ENCODE measurements at regions not wholly inside any gene's neighbourhood (a gene's known extent, or its start where the extent isn't known, plus 50 kb on each side); places are given as distances from the start of the nearest gene placed in this dataset.

DNA sequence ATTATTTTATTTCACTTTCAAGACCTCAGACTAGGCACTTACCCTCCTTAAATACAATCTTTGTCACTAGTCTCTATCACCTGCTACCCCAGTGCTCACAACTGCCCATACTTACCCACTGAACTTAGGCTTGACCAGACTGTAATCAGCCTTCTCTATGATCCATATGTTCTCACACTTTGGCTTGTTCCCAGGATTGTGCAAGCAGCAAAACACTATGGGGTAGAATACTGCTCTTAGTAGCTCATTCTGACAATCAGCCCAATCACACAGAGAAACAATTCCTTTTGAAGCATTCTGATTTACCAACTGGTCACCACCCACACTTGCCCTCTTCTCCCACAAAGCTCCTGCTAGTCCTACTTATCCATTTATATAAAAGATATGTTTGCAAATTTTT, 878.3 kb downstream of the FSTL5 start:
- TF ChIP-seq POLR2A (IDR thresholded peaks at IDR 0.05) = no peak
- TF ChIP-seq, protein P1, sequence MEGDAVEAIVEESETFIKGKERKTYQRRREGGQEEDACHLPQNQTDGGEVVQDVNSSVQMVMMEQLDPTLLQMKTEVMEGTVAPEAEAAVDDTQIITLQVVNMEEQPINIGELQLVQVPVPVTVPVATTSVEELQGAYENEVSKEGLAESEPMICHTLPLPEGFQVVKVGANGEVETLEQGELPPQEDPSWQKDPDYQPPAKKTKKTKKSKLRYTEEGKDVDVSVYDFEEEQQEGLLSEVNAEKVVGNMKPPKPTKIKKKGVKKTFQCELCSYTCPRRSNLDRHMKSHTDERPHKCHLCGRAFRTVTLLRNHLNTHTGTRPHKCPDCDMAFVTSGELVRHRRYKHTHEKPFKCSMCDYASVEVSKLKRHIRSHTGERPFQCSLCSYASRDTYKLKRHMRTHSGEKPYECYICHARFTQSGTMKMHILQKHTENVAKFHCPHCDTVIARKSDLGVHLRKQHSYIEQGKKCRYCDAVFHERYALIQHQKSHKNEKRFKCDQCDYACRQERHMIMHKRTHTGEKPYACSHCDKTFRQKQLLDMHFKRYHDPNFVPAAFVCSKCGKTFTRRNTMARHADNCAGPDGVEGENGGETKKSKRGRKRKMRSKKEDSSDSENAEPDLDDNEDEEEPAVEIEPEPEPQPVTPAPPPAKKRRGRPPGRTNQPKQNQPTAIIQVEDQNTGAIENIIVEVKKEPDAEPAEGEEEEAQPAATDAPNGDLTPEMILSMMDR (IDR thresholded peaks at IDR 0.05) = no peak
